ENCODE measurements at regions not wholly inside any gene's neighbourhood (a gene's known extent, or its start where the extent isn't known, plus 50 kb on each side); places are given as distances from the start of the nearest gene placed in this dataset.

GRCh38 chr18:8996771-8997432, 105.6 kb upstream of the NDUFV2 start:
- H3K23ac ChIP-seq (ENCODE audit: insufficient read length): no peak overlapping the region
- no peaks in the 10 kb centered on the region for H3K79me2 ChIP-seq (ENCODE audit: control insufficient read depth in 1 of 2, insufficient read depth in 2 of 2, low read length in 2 of 2)
- H3K36me3 ChIP-seq (ENCODE audit: control insufficient read depth in 2 of 4, insufficient read depth in 4 of 4, low read length in 3 of 4): no peaks in the 10 kb centered on the region
- H3K4ac ChIP-seq (replicated peaks; ENCODE audit: insufficient read length, low read depth, low read length): no peak overlapping the region
- H3K27me3 ChIP-seq (replicated peaks in 1 of 4; ENCODE audit: control insufficient read depth in 3 of 4, extremely low read depth in 1 of 4, insufficient read depth in 3 of 4, low read length in 3 of 4): no peaks in the 10 kb centered on the region; a peak in 1 of 7 replicates
- no peak overlapping the region for H3K56ac ChIP-seq (replicated peaks; ENCODE audit: insufficient read length, low read depth, low read length)
- H3K4me2 ChIP-seq (ENCODE audit: insufficient read depth in 1 of 2, low read depth in 2 of 2, low read length in 2 of 2): no peak overlapping the region
- no peak overlapping the region for H2BK20ac ChIP-seq (ENCODE audit: low read length)
- DNase-seq (ENCODE audit: low read depth in 1 of 2, low spot score in 2 of 2): no peak
- H3K79me1 ChIP-seq (ENCODE audit: low read depth, low read length): no peaks in the 10 kb centered on the region
- peaks cover 0 to 3% (median 0%) of the 10 kb centered on the region in 4 experiments; a peak in 3 of 7 replicates for H3K4me1 ChIP-seq (replicated peaks in 1 of 4; ENCODE audit: control insufficient read depth in 3 of 4, insufficient read depth in 4 of 4, low read length in 3 of 4)
- H3K14ac ChIP-seq (ENCODE audit: insufficient read length): no peak overlapping the region
- no peak overlapping the region for H2AK5ac ChIP-seq (ENCODE audit: low read depth, low read length)
- CTCF ChIA-PET (ENCODE audit: partially characterized antibody): interaction anchor here (0.6 to 3.0 kb wide), 6 partner anchors 9 to 1576 kb away, joined by 3 to 16 read pairs (median 4); no protein-coding TSS in a partner anchor
- H4K91ac ChIP-seq (replicated peaks; ENCODE audit: insufficient read length, low read length): no peak overlapping the region
- no peak overlapping the region for H2BK5ac ChIP-seq (ENCODE audit: low read depth, low read length)
- no peak overlapping the region for H3K27ac ChIP-seq (ENCODE audit: low read depth, low read length)
- FAIRE-seq: no peak
- no peak overlapping the region for H4K5ac ChIP-seq (ENCODE audit: insufficient read length, low read depth, low read length)
- POLR2A ChIA-PET (ENCODE audit: partially characterized antibody): no interaction called here
- H2BK15ac ChIP-seq (ENCODE audit: low read length): no peak overlapping the region
- H2BK12ac ChIP-seq (ENCODE audit: low read depth, low read length): no peak overlapping the region
- no peak overlapping the region for H3K4me3 ChIP-seq (ENCODE audit: extremely low read depth in 1 of 4, insufficient read depth in 2 of 4, low read depth in 3 of 4, low read length in 4 of 4)
- H2AFZ ChIP-seq (ENCODE audit: low read length): no peak overlapping the region
- no peaks in the 10 kb centered on the region for H4K20me1 ChIP-seq (replicated peaks in 1 of 2; ENCODE audit: control insufficient read depth in 1 of 2, insufficient read depth in 2 of 2, low read length in 2 of 2)
- no peak overlapping the region for H2BK120ac ChIP-seq (replicated peaks; ENCODE audit: low read depth, low read length)
- WGBS, 2 experiments (ENCODE audit: extremely low coverage in 1 of 2, insufficient coverage in 1 of 2, insufficient read length in 1 of 2, insufficient replicate concordance in 2 of 2, low coverage in 1 of 2, low lambda C conversion rate in 2 of 2, missing lambda C conversion rate in 1 of 2): 91% methylated on average over 3 of the region's 3 CpGs; no CpG with 5 or more reads in 1 of the 2 experiments
- no peak overlapping the region for H4K8ac ChIP-seq (ENCODE audit: extremely low read depth, insufficient read depth, low read length)
- H3K9ac ChIP-seq (replicated peaks in 1 of 4; ENCODE audit: extremely low read depth in 1 of 4, low read depth in 3 of 4, low read length in 3 of 4): no peak overlapping the region
- no peaks in the 10 kb centered on the region for H3K23me2 ChIP-seq (ENCODE audit: low read depth, low read length)
- H3K9me3 ChIP-seq (ENCODE audit: insufficient read depth in 2 of 2, low read depth in 1 of 2, low read length in 1 of 2): no peaks in the 10 kb centered on the region
- no peak overlapping the region for H3K18ac ChIP-seq (ENCODE audit: extremely low read depth, low read length)
- TF ChIP-seq HDAC2 (IDR thresholded peaks at IDR 0.05; ENCODE audit: borderline replicate concordance in 1 of 2, low read depth in 2 of 2, low read length in 2 of 2) (no peak), EZH2 (IDR thresholded peaks at IDR 0.05; ENCODE audit: low read depth, low read length, severe bottlenecking) (no peak), TAF7 (optimal IDR thresholded peaks at IDR 0.05; ENCODE audit: borderline replicate concordance, low read depth, low read length) (no peak), MAFK (IDR thresholded peaks at IDR 0.05; ENCODE audit: low read depth, low read length) (no peak), KDM4A (IDR thresholded peaks at IDR 0.05; ENCODE audit: low read depth, low read length, severe bottlenecking) (no peak), USF2 (IDR thresholded peaks at IDR 0.05; ENCODE audit: low read length) (no peak), FOSL1 (IDR thresholded peaks at IDR 0.05; ENCODE audit: insufficient read depth, low read depth, low read length) (no peak), RNF2 (IDR thresholded peaks at IDR 0.05; ENCODE audit: borderline replicate concordance, low read depth, low read length, missing control alignments, poor library complexity, severe bottlenecking) (no peak), SP4 (IDR thresholded peaks at IDR 0.05; ENCODE audit: low read length) (no peak), YY1 (IDR thresholded peaks at IDR 0.05; ENCODE audit: low read depth, low read length) (no peak), POU5F1 (IDR thresholded peaks at IDR 0.05; ENCODE audit: low read depth, low read length) (no peak)

All from H1 (cell line).